GM23338 (cell line): ENCODE measurements at regions not wholly inside any gene's neighbourhood (a gene's known extent, or its start where the extent isn't known, plus 50 kb on each side); places are given as distances from the start of the nearest gene placed in this dataset.

Experiments
- ATAC-seq: fragments of 200-7000 bp; cut with Tn5 transposase; 3 replicates; pipeline ENCODE4 v1.9.1; 2020
- DNase-seq: peaks from one replicate; pipeline ENCODE4 v3.0.0-alpha.2; 2015; ENCODE audit warnings: low spot score
- H2AFZ ChIP-seq: fragments of 200-600 bp; sonication (generic); 2 replicates; pipeline ENCODE4 v1.8.0; 2016; ENCODE audit warnings: antibody characterized with exemption, mild to moderate bottlenecking, moderate library complexity
- H3F3A ChIP-seq: fragments of 200-600 bp; sonication (generic); replicated peaks from 2 replicates; pipeline ENCODE4 v1.8.0; 2017; ENCODE audit warnings: antibody characterized with exemption, mixed run types, low read depth
- H3K27ac ChIP-seq: fragments of 200-600 bp; sonication (generic); 2 replicates; pipeline ENCODE4 v1.6.1; 2016; ENCODE audit warnings: low read depth
- H3K27me3 ChIP-seq: fragments of 200-600 bp; sonication (generic); 2 replicates; pipeline ENCODE4 v1.8.0; 2016; ENCODE audit warnings: mild to moderate bottlenecking, mixed run types, moderate library complexity; ENCODE audit not compliant: insufficient read depth
- H3K36me3 ChIP-seq: fragments of 200-600 bp; sonication (generic); 2 replicates; pipeline ENCODE4 v1.8.0; 2016; ENCODE audit warnings: mild to moderate bottlenecking; ENCODE audit not compliant: insufficient read depth
- H3K4me1 ChIP-seq: fragments of 200-600 bp; sonication (generic); 2 replicates; pipeline ENCODE4 v1.8.0; 2016; ENCODE audit warnings: mild to moderate bottlenecking, moderate library complexity; ENCODE audit not compliant: insufficient read depth
- H3K4me2 ChIP-seq: fragments of 200-600 bp; sonication (generic); 2 replicates; pipeline ENCODE4 v1.7.1; 2017; ENCODE audit warnings: mixed run types
- H3K4me3 ChIP-seq: fragments of 200-600 bp; sonication (generic); 2 replicates; pipeline ENCODE4 v1.6.1; 2016; ENCODE audit warnings: mixed run types
- H3K79me2 ChIP-seq: fragments of 200-600 bp; sonication (generic); replicated peaks from 2 replicates; pipeline ENCODE4 v1.8.0; 2017; ENCODE audit warnings: mild to moderate bottlenecking; ENCODE audit not compliant: insufficient read depth
- H3K9me2 ChIP-seq: fragments of 200-600 bp; sonication (generic); 2 replicates; pipeline ENCODE4 v1.8.0; 2017; ENCODE audit not compliant: insufficient read depth
- H4K20me1 ChIP-seq: fragments of 200-600 bp; sonication (generic); replicated peaks from 2 replicates; pipeline ENCODE4 v1.8.0; 2017; ENCODE audit warnings: mild to moderate bottlenecking; ENCODE audit not compliant: insufficient read depth
- H3K27ac Mint-ChIP-seq: 2 replicates; pipeline ENCODE4 v1.8.0; 2020; ENCODE audit warnings: inconsistent platforms, mild to moderate bottlenecking, moderate library complexity, mixed read lengths
- H3K27me3 Mint-ChIP-seq: 3 replicates; pipeline ENCODE4 v1.8.0; 2022; ENCODE audit warnings: low read depth, mild to moderate bottlenecking, moderate library complexity, mixed read lengths, inconsistent platforms; ENCODE audit not compliant: insufficient read depth, poor library complexity
- H3K36me3 Mint-ChIP-seq: 3 replicates; pipeline ENCODE4 v1.8.0; 2021; ENCODE audit warnings: low read depth, mild to moderate bottlenecking, inconsistent platforms, moderate library complexity, mixed read lengths
- H3K4me1 Mint-ChIP-seq: 3 replicates; pipeline ENCODE4 v1.8.0; 2020; ENCODE audit warnings: mild to moderate bottlenecking, inconsistent platforms, mixed read lengths
- H3K4me3 Mint-ChIP-seq: 3 replicates; pipeline ENCODE4 v1.8.0; 2021; ENCODE audit warnings: moderate library complexity, mild to moderate bottlenecking, inconsistent platforms, mixed read lengths
- H3K9me3 Mint-ChIP-seq: 3 replicates; pipeline ENCODE4 v1.8.0; 2020; ENCODE audit warnings: moderate library complexity, mild to moderate bottlenecking, inconsistent platforms, mixed read lengths
- CTCF ChIP-seq, 2 experiments: fragments of 200-600 bp in 1 of 2; sonication (generic) in 1 of 2; conservative IDR thresholded peaks; 2 replicates each; pipeline versions ENCODE4 v1.5.1 to v1.6.1; 2016 to 2017; ENCODE audit warnings: antibody characterized with exemption in 2 of 2, low read depth in 2 of 2, mild to moderate bottlenecking in 2 of 2, moderate library complexity in 1 of 2
- ETS1 ChIP-seq: IDR thresholded peaks from 2 replicates; pipeline ENCODE4 v1.6.1; 2016; ENCODE audit warnings: antibody characterized with exemption
- EZH2 ChIP-seq: fragments of 200-600 bp; sonication (generic); IDR thresholded peaks from one replicate; pipeline ENCODE4 v1.8.0; 2017; ENCODE audit warnings: antibody characterized with exemption, mild to moderate bottlenecking, low read depth; ENCODE audit not compliant: unreplicated experiment
- NANOG ChIP-seq: IDR thresholded peaks from 2 replicates; pipeline ENCODE4 v1.6.1; 2016; ENCODE audit warnings: antibody characterized with exemption, borderline replicate concordance
- POLR2AphosphoS5 ChIP-seq: IDR thresholded peaks from 2 replicates; pipeline ENCODE4 v1.6.1; 2016; ENCODE audit warnings: antibody characterized with exemption, low read depth
- STAT1 ChIP-seq: IDR thresholded peaks from one replicate; pipeline ENCODE4 v1.6.1; 2016; ENCODE audit warnings: antibody characterized with exemption; ENCODE audit not compliant: unreplicated experiment

- Histone ChIP-seq H3K4me2 (no peak overlapping the region), H3K9me2 (no peaks in the 10 kb centered on the region; the same call in 1 of the 2 replicates), H3K79me2 (no peaks in the 10 kb centered on the region), H3F3A (no peaks in the 10 kb centered on the region), H3K36me3 (no peaks in the 10 kb centered on the region), H2AFZ (no peak overlapping the region), H3K27me3 (no peaks in the 10 kb centered on the region), H3K27ac (no peak overlapping the region), H4K20me1 (no peaks in the 10 kb centered on the region), H3K4me1 (no peaks in the 10 kb centered on the region), H3K4me3 (no peak overlapping the region)
- Mint-ChIP-seq H3K4me1 (peaks cover 2% of the 10 kb centered on the region; the same call in 1 of the 3 replicates), H3K27ac (no peak overlapping the region), H3K36me3 (peaks cover 8% of the 10 kb centered on the region), H3K4me3 (no peak overlapping the region), H3K9me3 (peaks cover 15% of the 10 kb centered on the region), H3K27me3 (peaks cover 3% of the 10 kb centered on the region)
- DNase-seq = no peak
- no peak for ATAC-seq
- TF ChIP-seq STAT1 (no peak), NANOG (no peak), POLR2AphosphoS5 (no peak)
These were observed 176.9 kb upstream of the FAM20A start for GRCh38 chr17:68777856-68778694.

- Histone ChIP-seq H3F3A (no peaks in the 10 kb centered on the region), H3K36me3 (no peaks in the 10 kb centered on the region), H3K4me1 (no peaks in the 10 kb centered on the region), H3K4me3 (no peak overlapping the region), H2AFZ (peak overlapping the region; percentile 12; the same call in 1 of the 2 replicates), H3K27ac (no peak overlapping the region), H4K20me1 (no peaks in the 10 kb centered on the region), H3K4me2 (no peak overlapping the region), H3K79me2 (no peaks in the 10 kb centered on the region), H3K27me3 (no peaks in the 10 kb centered on the region), H3K9me2 (no peaks in the 10 kb centered on the region; the same call in 1 of the 2 replicates)
- Mint-ChIP-seq H3K9me3 (peaks cover 15% of the 10 kb centered on the region), H3K36me3 (peaks cover 8% of the 10 kb centered on the region), H3K4me3 (no peak overlapping the region), H3K4me1 (peaks cover 2% of the 10 kb centered on the region; the same call in 1 of the 3 replicates), H3K27me3 (peaks cover 3% of the 10 kb centered on the region), H3K27ac (no peak overlapping the region)
- peak; percentile 72 for ATAC-seq
- DNase-seq = peak; percentile 74
- no peak for TF ChIP-seq ETS1
- peak; percentile 83 to 87 for TF ChIP-seq CTCF (conservative IDR thresholded peaks at IDR 0.05; ENCODE audit: low read depth in 2 of 2)
- no peak for TF ChIP-seq EZH2
These were observed 176.2 kb upstream of the FAM20A start for GRCh38 chr17:68777243-68777855.
